Fibroblast of skin of scalp (primary cell): ENCODE measurements at regions not wholly inside any gene's neighbourhood (a gene's known extent, or its start where the extent isn't known, plus 50 kb on each side); places are given as distances from the start of the nearest gene placed in this dataset.
"Not testable (repeated sequence)": the region's sequence is repeated elsewhere in the genome, so short reads cannot be mapped to it uniquely, and the experiment has no call there.

ENCODE experiments used
- DNase-seq: peaks from one replicate; pipeline ENCODE4 v3.0.0-alpha.2; 2013

- no peak for DNase-seq
Observed at GRCh38 chr5:72760259-72760658, 56.2 kb upstream of the TNPO1 start.

GRCh38 chr5:72752909-72753308 lies 63.6 kb upstream of the TNPO1 start:
- no peak for DNase-seq

GRCh38 chr5:72749362-72749997 lies 67.0 kb upstream of the TNPO1 start:
- DNase-seq = no peak

DNA sequence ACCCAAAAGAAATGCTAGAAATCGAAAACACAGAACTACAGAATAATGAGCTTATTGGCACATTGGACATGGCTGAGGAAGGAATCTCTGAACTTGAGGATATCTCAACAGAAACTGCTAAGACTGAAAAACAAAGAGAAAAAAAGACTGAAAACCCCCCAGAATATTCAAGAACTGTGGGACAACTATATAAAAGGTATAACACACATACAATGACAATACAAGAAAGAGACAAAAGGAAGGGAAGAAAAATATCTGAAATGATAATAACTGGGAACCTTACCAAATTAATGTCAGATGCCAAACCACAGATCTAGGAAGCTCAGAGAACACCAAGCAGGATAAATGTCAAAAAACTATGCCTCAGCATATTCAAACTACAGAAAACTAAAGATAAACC lies 68.6 kb upstream of the TNPO1 start:
- no peak for DNase-seq

- peak; percentile 17 for DNase-seq
Observed at GRCh38 chr5:72746736-72747135, 69.7 kb upstream of the TNPO1 start.

- no peak for DNase-seq
Observed at GRCh38 chr5:72744136-72744535, 72.3 kb upstream of the TNPO1 start.

DNA sequence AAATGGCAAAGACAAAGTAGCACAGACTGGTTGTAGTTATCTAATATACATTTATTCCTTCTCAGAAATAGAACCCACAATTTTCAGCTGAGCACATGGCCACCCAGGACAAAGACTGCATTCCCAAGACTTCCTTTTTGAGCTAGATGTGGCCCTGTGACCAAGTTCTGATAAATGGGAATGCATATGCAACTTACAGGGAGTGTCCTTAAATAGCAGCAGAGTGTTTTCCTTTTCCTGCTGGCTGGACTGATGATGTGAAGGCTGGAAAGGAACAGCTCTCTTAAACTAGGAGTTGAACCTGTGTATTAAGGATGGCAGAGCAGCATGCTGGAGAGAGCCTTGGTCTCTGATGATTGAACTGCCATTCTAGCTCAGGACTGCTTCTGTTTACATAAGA lies 74.7 kb upstream of the TNPO1 start:
- no peak for DNase-seq

DNA sequence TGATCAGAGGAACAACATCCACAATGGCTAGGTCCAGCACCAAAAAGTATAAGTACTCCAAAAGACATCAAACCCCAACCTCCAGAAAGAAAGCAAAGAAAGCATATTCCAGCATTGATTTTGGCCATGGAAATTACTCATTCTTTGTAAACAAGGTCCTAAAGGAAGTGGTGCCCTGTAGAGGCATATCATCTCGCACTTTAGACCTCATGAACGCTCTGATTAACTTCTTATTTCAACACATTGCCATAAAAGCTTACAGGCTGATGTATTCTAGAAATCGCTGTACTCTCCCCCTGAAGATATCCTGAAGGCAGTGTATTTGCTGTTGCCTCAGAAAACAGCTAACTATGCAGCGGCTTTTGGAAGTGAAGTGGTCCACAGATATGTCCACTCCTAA lies 82.7 kb upstream of the TNPO1 start:
- no peak for DNase-seq

- no peak for DNase-seq
Observed at GRCh38 chr5:72723581-72723980, 92.9 kb upstream of the TNPO1 start.

- no peak for DNase-seq
Observed at GRCh38 chr5:72722792-72723452, 93.5 kb upstream of the TNPO1 start.

DNA sequence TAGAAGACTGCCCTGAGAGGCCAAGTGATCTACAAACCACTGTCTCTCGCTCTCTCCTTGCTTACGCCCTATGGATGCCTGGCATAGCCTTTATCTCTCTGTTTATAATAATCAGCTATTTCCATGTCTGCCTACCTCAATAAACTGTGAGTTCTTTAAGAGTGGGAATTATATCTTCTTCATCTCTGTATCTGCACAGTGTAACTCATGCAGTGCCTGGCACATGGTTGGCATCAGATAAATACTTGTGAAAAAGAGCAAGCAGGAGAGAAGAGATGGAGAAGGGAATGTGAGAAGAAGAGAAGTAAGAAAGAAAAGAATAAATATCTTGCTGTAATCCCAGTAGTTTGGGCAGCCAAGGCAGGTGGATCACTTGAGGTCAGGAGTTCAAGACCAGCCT lies 94.6 kb upstream of the TNPO1 start:
- no peak for DNase-seq

DNA sequence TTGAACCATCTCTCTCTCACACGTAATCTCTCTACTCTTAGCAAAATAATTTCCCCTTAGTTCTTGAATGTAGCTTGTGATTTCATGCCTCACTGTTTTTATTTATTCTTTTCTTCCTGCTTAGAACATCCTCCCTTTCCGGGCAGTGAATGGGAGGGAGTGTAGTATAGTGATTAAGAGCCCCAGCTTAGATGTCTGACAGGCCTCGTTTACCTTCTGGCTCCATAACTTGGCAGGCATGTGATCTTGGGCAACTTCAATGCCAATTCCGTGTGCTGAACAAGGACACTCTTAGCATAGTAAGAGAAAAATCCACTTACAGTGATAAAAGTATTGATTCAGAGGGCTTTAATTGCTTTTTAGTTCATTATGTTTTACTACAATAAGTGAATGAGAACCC lies 96.3 kb upstream of the TNPO1 start:
- no peak for DNase-seq

GRCh38 chr5:72711351-72711750 lies 105.1 kb upstream of the TNPO1 start:
- no peak for DNase-seq

GRCh38 chr5:72709341-72709740 lies 107.1 kb upstream of the TNPO1 start:
- DNase-seq = no peak

GRCh38 chr5:72705178-72705577 lies 111.3 kb upstream of the TNPO1 start:
- no peak for DNase-seq

- DNase-seq = no peak
Observed at GRCh38 chr5:72703876-72704275, 112.6 kb upstream of the TNPO1 start.

DNA sequence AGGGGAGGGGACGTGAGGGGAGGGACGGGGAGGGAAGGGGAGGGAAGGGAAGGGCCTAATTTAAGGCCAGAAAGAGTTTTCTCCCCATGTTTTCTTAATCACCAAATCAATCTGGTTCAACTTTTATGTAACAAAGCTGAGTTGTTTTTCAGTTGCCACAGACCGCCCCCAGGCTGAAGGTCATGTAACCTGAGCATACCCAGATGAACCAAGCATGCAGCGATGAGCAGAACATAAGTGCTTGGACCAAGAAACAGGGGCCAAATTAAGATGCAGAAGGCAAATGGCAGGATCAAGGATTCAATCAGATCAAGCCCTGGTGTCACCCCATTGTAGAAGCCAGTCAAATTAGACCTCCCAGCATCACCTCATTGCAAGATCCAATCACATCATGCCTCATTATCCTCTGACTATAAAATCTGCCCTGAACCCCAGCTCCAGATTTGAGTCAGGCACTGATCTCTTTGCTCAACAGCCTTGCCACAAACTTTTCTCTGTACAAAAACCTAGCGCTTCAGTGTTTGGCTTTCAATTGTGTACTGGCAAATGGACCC lies 113.5 kb upstream of the TNPO1 start:
- DNase-seq = no peak

DNA sequence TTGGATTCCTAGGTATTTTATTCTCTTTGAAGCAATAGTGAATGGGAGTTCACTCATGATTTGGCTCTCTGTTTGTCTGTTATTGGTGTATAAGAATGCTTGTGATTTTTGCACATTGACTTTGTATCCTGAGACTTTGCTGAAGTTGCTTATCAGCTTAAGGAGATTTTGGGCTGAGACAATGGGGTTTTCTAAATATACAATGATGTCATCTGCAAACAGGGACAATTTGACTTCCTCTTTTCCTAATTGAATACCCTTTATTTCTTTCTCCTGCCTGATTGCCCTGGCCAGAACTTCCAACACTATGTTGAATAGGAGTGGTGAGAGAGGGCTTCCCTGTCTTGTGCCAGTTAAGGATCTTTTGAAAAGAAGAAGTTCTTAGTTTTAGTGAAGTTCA lies 114.4 kb upstream of the TNPO1 start:
- DNase-seq = not testable (repeated sequence)

- DNase-seq = no peak
Observed at GRCh38 chr5:72698481-72698880, 118.0 kb upstream of the TNPO1 start.

DNA sequence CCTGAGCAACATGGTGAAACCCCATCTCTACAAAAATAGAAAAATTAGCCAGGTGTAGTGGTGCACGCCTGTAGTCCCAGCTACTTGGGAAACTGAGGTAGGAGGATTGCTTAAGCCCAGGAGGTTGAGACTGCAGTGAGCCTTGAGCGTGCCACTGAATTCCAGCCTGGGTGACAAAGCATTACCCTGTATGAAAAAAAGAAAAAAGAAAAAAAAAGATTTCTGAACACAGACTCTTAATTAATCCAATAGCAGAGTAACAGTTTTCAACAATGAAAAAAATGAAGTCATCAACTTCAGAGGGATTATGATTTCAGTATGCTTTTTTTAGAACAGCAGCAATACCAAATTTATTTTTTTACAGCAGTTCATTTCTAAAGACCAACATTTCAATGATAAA lies 118.8 kb upstream of the TNPO1 start:
- no peak for DNase-seq

DNA sequence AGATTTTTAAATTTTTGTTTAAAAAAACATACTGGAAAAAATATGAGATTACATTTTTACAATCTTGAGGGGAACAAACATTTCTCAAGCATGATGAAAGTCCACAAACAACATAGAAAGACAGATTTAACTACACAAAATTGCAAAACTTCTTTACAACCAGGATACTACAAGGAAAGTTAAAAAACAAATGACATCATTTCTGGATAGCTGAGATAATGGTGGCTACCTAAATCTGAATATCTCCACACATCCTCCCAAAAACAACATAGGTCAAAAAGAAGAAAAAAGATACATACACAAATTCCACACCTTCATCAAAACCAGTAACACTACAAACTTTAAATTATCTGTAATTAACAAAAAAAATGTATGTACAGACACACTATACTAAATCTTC lies 120.8 kb upstream of the TNPO1 start:
- DNase-seq = no peak

DNA sequence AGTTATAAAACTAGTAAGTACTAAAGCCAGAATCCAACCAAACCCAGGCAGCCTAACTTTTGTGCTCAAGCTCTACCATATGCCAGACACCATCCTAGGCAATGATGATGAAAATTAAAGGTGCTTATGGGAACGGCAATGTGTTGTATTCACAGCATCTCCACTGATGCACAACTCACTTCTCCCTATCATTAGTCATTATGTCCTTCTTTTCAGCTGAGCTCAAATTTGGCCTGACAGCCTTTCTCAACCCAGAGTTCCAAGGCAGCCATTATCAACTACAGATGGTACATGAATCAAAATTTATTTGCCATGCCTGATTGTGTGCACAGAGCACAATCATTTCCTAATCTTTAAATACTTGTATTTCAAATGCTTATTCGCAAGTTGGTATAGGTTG lies 121.6 kb upstream of the TNPO1 start:
- no peak for DNase-seq

DNA sequence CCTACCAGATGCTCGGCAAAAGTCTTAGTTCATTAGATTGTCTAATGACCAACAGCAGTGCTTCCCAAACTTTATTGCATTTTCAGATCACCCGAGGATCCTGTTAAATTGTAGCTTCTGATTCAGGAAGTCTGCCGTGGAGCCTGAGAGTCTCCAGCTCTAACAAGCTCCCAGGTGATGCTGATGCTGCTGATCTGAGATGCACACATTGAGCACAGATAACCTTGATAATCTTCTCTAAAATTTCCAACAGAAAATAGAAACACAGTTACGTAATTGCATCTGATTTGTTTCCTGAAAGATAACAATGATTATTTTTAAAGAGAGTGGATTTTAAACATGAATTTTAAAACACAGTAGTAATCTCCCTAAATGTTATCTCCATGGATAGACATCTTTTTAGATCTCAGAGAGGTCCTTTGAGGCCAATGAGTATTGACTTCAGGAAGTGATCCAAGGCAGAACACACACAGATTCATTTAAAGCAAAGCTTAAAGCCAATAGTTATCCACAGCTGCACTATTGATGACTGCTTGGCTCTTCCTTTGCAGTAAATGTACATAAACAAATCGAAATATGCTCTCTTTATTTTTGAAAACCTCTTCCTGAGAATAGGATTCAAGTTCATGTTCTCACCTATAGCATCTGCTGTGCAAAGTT lies 122.8 kb upstream of the TNPO1 start:
- no peak for DNase-seq
